ENCODE measurements at regions not wholly inside any gene's neighbourhood (a gene's known extent, or its start where the extent isn't known, plus 50 kb on each side); places are given as distances from the start of the nearest gene placed in this dataset.
"Not testable (repeated sequence)": the region's sequence is repeated elsewhere in the genome, so short reads cannot be mapped to it uniquely, and the experiment has no call there.

DNA sequence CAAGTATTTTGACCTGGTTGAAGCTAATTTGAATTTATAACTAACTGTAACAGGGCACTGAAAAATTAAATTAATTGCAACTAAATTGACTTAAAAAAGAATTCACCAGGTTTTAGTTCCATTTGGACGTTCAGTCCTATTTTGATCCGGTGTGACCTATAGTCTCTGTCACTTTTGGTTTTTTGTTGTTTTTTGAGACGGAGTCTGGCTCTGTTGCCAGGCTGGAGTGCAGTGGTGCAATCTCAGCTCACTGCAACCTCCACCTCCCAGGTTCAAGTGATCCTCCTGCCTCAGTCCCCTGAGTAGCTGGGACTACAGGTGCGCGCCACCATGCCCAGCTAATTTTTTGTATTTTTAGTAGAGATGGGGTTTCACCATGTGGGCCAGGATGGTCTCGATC lies 91.2 kb downstream of the GADD45G start:
- DNase-seq (ENCODE audit: low spot score), result not testable (repeated sequence)

DNA sequence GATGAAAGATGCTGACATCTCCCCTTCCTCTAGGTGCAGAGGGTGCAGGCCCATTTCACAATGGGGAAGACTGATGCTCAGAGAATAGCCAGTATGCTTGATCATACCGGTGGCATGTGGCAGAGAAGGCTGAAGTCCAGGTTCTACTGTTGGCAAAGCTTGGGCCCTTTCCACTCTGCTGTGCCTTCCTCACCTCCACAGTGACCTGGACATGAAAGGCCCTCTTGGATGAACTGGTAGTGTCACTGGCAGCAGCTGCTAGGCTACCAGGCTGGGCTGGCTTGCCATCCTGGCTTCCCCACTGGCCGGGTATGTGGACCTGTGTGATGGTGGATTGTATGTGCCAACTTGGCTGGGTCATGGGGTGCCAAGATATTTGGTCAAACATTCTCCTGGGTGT lies 92.0 kb downstream of the GADD45G start:
- DNase-seq (ENCODE audit: low spot score), result no peak

GRCh38 chr9:89697553-89697952 lies 92.7 kb downstream of the GADD45G start:
- no peak for DNase-seq (ENCODE audit: low spot score)

DNA sequence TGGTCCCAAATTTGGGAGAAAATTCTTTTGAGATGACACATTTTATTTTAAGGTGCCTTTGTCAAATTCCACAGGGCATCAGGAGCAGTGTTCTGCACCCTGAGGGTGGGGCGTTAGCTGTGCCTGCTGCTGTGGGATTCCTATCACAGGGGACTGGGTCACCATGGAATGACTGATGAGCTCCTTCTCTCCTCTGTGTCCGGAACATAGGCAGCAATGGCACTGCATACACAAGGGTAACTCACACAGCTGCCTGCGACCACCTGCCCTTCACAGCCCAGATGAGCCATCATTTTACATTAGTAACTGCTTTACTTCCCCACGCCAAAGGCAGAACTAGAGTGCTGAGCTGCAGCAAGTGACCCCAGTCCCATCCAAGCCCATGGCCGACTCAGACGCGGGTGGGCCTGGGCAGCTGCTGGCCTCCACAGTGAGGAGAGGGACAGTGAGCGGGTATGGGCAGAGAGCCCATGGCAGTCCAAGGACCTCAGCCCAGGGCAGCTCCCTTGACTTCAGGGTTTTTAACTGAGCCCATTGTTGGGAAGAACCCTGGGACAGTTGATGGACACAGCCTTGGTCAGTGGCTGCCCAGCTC lies 93.7 kb downstream of the GADD45G start:
- DNase-seq (ENCODE audit: low spot score), result no peak

- DNase-seq (ENCODE audit: low spot score), result no peak
Observed at GRCh38 chr9:89699646-89700045, 94.8 kb downstream of the GADD45G start.

- no peak for DNase-seq (ENCODE audit: low spot score)
Observed at GRCh38 chr9:89701221-89701798, 96.5 kb downstream of the GADD45G start.

- no peak for DNase-seq (ENCODE audit: low spot score)
Observed at GRCh38 chr9:89702401-89702800, 97.6 kb downstream of the GADD45G start.

- DNase-seq (ENCODE audit: low spot score), result no peak
Observed at GRCh38 chr9:89705651-89706050, 100.8 kb downstream of the GADD45G start.

DNA sequence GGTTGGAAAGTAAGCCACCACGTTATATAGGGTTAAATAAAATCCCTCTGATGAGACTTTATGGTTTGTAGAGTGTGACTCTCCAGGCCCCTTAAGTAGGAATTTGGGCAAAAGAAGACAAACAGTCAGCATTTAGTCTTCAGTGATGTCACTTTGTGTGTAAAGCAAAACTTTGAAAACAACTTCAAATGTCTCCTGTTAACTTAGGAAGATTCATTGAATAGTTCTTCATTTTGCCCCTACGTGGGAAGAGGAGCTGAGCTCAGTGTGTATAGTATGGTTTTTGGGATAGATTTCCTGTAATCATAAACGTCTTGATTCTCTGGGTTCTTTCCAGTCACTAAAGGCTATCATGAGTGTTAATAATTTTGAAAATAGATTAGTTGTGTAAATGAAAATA lies 101.3 kb downstream of the GADD45G start:
- DNase-seq (ENCODE audit: low spot score), result no peak

DNA sequence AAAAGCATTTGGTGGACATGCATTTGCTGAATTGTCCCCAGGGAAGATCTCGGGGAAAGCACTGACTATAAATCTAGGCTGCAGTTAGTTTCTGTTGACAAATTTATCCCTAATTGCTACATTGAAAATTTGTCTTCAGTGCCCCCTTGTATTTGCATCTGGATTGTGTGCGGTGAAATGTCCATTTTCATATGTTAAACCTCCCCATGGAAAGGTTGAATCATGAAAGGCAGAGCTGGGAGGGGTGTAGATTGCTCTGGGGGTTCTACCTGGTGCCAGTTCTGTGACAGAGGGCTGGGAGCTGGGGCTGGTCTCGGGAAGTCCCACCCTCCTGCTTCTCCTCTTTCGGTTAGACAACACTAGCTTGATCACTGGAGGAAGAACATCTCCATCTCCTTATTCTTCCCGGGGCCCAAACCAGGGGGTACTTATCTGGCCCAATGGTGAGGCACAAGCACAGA lies 101.9 kb downstream of the GADD45G start:
- DNase-seq (ENCODE audit: low spot score), result no peak

DNA sequence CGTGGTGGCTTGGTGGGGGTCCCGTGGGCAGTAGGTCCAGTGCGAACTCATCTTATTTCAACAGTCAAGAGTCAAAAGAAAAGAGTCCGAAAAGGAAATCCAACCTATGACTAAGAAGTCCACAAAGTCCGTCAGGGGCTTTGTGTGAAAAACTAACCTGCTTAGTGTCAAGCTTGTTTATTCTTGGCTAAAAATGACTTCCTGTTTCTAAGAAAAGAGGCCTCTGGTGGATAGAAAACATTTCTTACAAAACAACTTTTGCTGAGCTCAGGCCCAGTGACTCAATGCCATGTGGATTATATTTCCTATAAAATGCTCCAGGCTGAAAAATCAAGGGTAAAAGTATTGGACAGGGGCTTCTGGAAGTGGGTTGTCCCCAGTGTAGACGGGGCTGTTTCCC lies 105.9 kb downstream of the GADD45G start:
- DNase-seq (ENCODE audit: low spot score), result no peak

DNA sequence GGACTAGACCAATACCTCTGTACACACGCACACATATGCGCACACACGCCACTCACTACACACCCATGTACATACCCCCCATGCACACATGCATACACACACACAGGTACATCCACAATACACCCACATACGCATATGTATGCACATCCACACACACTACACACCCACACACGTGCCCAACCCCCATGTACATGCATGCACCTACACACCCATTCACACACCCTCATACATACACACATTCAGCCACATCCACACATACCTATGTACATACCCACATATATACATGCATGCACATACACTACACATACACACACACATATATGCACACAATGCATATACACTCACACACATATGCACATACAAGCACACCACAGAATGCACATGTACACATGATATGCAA lies 107.1 kb downstream of the GADD45G start:
- no peak for DNase-seq (ENCODE audit: low spot score)

DNA sequence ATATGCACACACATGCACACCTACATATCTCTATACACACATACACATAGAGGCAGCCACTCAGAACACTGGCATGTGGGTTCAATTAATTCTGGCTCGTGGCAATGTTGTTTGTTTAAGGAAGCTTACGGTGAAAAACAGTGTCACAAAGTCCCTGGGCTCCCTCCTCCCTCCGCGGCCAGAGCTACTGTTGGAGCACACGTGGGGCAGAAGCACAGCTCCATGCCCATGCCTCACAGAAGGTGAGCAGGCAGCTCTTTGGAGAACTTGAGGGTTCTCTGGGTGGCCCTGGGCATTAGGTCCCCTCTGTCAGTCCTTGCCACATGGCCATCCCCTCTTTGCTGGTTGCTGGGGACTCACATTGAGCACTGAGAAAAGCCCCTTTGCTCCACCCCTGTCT lies 107.5 kb downstream of the GADD45G start:
- DNase-seq (ENCODE audit: low spot score), result no peak

DNA sequence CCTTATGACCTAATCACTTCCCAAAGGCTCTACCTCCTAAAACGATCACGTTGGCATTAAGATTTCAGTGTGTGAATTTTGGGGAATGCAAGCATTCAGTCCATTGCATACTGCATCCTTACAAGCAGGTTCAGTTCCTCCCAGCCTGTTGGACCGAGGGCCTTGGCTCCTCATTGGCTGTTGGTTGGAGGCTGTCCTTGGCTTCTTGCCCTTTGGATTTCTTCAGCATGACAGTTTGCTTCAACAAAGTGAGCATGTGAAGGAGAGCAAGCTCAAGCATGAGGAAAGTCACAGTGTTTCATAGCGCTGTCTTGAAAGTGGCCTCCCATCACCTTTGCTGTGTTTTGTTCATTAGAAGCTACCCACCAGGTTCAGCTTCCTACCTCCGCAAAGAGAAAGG lies 109.5 kb downstream of the GADD45G start:
- DNase-seq (ENCODE audit: low spot score), result no peak

DNA sequence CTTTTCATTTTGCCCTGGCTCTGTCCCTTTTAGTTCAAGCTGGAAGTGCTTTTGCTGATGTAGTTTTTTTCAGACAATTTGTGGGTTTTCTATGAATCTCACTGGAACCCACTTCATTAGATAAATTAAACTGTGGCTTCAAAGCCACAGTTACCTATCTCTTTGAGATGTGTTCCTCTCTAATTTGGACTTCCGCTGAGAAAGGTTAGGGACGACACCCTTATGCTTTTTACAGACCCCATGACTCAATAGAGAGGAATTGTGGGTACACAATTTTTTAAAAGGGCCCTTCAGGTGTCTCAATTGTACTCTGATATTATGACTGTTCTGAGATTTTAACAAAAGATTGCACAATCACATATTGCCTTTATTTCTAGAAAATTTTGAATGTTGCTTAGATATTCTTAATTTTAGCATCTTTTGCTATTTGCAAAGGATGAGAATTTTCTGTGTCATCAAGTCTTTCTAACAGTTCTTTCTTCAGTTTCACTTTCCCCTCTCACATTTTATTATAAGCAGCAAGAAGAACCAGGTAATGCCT lies 110.6 kb downstream of the GADD45G start:
- DNase-seq (ENCODE audit: low spot score), result no peak

DNA sequence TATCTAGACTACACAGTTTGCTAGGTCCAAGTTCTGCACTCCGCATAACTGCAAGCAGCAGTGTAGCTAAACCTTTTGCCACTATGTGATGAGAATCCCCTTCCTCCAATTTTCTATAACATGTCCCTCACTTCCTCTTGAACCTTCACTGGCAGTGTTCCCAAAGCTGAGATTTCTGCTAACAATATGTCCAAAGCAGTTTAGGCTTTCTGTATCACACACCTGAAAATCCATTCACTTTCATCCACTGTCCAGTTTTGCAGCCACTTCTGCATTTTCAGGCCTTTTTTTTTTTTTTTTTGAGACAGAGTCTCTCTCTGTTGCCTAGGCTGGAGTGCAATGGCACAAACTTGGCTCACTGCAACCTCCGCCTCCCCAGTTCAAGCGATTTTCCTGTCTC lies 111.1 kb downstream of the GADD45G start:
- no peak for DNase-seq (ENCODE audit: low spot score)

- DNase-seq (ENCODE audit: low spot score), result no peak
Observed at GRCh38 chr9:89716559-89716958, 111.7 kb downstream of the GADD45G start.

- DNase-seq (ENCODE audit: low spot score), result no peak
Observed at GRCh38 chr9:89718176-89718575, 113.4 kb downstream of the GADD45G start.

GRCh38 chr9:89718651-89719050 lies 113.8 kb downstream of the GADD45G start:
- DNase-seq (ENCODE audit: low spot score), result no peak

GRCh38 chr9:89719202-89719601 lies 114.4 kb downstream of the GADD45G start:
- no peak for DNase-seq (ENCODE audit: low spot score)

DNA sequence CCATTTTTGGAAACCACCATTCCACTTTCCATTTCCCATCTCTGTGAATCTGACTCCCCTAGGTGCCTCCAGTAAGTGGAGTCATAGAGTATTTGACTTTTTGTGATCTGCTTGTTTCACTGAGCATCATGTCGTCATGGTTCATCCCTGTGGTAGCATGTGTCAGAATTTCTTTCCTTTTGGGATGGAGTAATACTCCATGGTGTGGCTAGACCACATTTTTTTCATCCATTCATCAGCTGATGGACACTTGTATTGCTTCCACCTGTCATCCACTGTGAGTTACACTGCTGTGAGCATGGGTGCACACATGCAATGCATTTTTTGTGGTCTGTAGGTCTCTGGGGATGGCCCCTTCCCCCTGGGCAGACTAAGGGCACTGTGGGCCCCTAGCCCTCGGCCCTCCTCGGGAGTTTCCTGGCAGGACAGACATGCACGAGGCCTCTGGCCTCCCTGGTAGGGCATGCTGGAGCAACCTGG lies 115.9 kb downstream of the GADD45G start:
- DNase-seq (ENCODE audit: low spot score), result no peak

GRCh38 chr9:89721176-89721700 lies 116.4 kb downstream of the GADD45G start:
- no peak for DNase-seq (ENCODE audit: low spot score)

DNA sequence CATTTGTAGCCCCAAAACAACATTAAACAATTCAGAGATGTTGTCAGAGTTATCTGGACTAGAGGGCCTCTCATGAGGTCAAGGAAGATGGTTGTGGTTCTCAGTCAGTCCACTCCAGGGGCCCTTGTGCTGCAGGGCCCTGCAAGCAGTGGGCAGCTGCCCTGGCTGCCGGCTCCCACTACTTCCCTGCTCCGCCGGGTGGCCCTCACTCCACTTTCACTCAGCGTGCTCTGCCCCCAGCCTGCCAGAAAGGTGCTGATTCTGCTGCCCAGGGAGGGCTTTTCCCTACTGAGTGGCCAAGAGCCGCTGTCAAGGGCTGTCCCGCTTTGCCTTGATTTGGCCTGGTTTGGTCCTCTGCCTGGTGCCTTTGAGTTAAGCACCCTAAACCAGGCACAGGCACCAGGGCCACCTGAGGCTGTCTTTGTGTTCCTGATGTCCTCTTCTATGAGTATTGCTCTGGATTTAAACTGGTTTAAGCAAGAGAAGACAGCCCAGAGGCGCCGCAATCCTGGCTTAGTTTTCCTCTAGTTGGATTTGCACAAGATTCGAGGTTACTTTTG lies 117.2 kb downstream of the GADD45G start:
- DNase-seq (ENCODE audit: low spot score), result no peak

Measured in hematopoietic multipotent progenitor cell treated with erythropoietin and hydrocortisone succinate and interleukin-3 and kit ligand, for 15 days (in vitro differentiated cells).